ENCODE measurements at regions not wholly inside any gene's neighbourhood (a gene's known extent, or its start where the extent isn't known, plus 50 kb on each side); places are given as distances from the start of the nearest gene placed in this dataset.

GRCh38 chr17:33983824-33984574 lies 271.1 kb upstream of the CCL2 start:
- DNase-seq (ENCODE audit: low read depth, low spot score) = no peak
- Histone ChIP-seq H3K79me2 (ENCODE audit: control insufficient read depth, insufficient read depth, low read length) (no peaks in the 10 kb centered on the region), H3K9me3 (replicated peaks; ENCODE audit: control insufficient read depth, insufficient read depth, low read length) (no peaks in the 10 kb centered on the region), H4K20me1 (replicated peaks; ENCODE audit: control insufficient read depth, extremely low read depth, insufficient read depth, low read length) (no peaks in the 10 kb centered on the region), H3K4me1 (ENCODE audit: control insufficient read depth, extremely low read depth, insufficient read depth, low read length) (no peaks in the 10 kb centered on the region), H3K27me3 (ENCODE audit: control insufficient read depth in 2 of 2, insufficient read depth in 2 of 2, low read length in 2 of 2) (no peaks in the 10 kb centered on the region), H3K9me1 (replicated peaks; ENCODE audit: control insufficient read depth, extremely low read depth, insufficient read depth, low read length) (no peaks in the 10 kb centered on the region), H3K4me2 (ENCODE audit: insufficient read depth, low read length) (no peak overlapping the region), H2AFZ (ENCODE audit: low read depth, low read length) (no peak overlapping the region), H3K9ac (replicated peaks; ENCODE audit: extremely low read depth, insufficient read depth, low read length) (no peak overlapping the region), H3K36me3 (ENCODE audit: control insufficient read depth in 2 of 2, extremely low read depth in 1 of 2, insufficient read depth in 2 of 2, low read length in 2 of 2) (no peaks in the 10 kb centered on the region), H3K27ac (ENCODE audit: insufficient read depth, low read depth, low read length) (no peak overlapping the region), H3K4me3 (replicated peaks in 1 of 3; ENCODE audit: insufficient read depth in 1 of 3, low read depth in 1 of 3, low read length in 3 of 3) (no peak overlapping the region)
- BruUV-seq (replicated peaks) = no TSS peak
- CTCF ChIA-PET = no interaction called here
- TF ChIP-seq GATA2 (IDR thresholded peaks at IDR 0.05; ENCODE audit: insufficient read depth, insufficient read length, low read depth, low read length) = no peak
- TF ChIP-seq EZH2 (IDR thresholded peaks at IDR 0.05; ENCODE audit: borderline replicate concordance, low read depth, low read length, severe bottlenecking) = no peak
- TF ChIP-seq MAX (IDR thresholded peaks at IDR 0.05; ENCODE audit: insufficient read depth, insufficient read length) = no peak
- no peak for TF ChIP-seq JUN (IDR thresholded peaks at IDR 0.05; ENCODE audit: borderline replicate concordance, insufficient read depth, insufficient read length, low read depth)
- TF ChIP-seq FOS (IDR thresholded peaks at IDR 0.05; ENCODE audit: borderline replicate concordance, insufficient read depth, low read length) = no peak
- no peak for TF ChIP-seq MYC (IDR thresholded peaks at IDR 0.05; ENCODE audit: low read depth, low read length)
- no peak for TF ChIP-seq POLR2A (IDR thresholded peaks at IDR 0.05; ENCODE audit: low read depth, low read length)
- TF ChIP-seq POLR2AphosphoS5 (IDR thresholded peaks at IDR 0.05; ENCODE audit: insufficient read depth, low read depth, low read length) = no peak
- TF ChIP-seq CTCF (IDR thresholded peaks at IDR 0.05; ENCODE audit: extremely low read depth in 1 of 2, insufficient read depth in 1 of 2, low read depth in 1 of 2, low read length in 2 of 2) = no peak
- POLR2A ChIA-PET = no interaction called here
- dilution Hi-C loops (cut with MboI; ENCODE audit: extremely low pct_ligation_motif_present, low sequenced_read_pairs) (no loop called here), intact Hi-C loops (cut with micrococcal nuclease) (loop anchor here (10.0 kb wide), 1 partner anchor 59 kb away; no protein-coding TSS in a partner anchor)
- no peak for FAIRE-seq

Measured in endothelial cell of umbilical vein (primary cell).